ENCODE measurements at regions not wholly inside any gene's neighbourhood (a gene's known extent, or its start where the extent isn't known, plus 50 kb on each side); places are given as distances from the start of the nearest gene placed in this dataset.

- no peak for TF ChIP-seq YY1 (IDR thresholded peaks at IDR 0.05; ENCODE audit: insufficient read depth, insufficient read length)
- no peak for TF ChIP-seq ZNF274 (IDR thresholded peaks at IDR 0.05; ENCODE audit: low read depth, low read length)
Measured at GRCh38 chr4:14157262-14157661, 529.7 kb upstream of the BOD1L1 start.

All from NT2/D1 (cell line).